ENCODE measurements at regions not wholly inside any gene's neighbourhood (a gene's known extent, or its start where the extent isn't known, plus 50 kb on each side); places are given as distances from the start of the nearest gene placed in this dataset.

GRCh38 chr2:81658227-81658626, 1353.7 kb upstream of the LRRTM1 start:
- Histone ChIP-seq H3K9ac (ENCODE audit: low read depth, low read length) (no peak overlapping the region), H3K36me3 (ENCODE audit: insufficient read depth, low read length) (no peaks in the 10 kb centered on the region)
- 90% methylated on average over 4 of the region's 4 CpGs for WGBS

GRCh38 chr2:81650048-81650971, 1345.8 kb upstream of the LRRTM1 start:
- WGBS: 88% methylated on average over 4 of the region's 6 CpGs
- no peaks in the 10 kb centered on the region for H3K9me3 ChIP-seq (ENCODE audit: insufficient read depth, low read depth, low read length)
- H3K27ac ChIP-seq (ENCODE audit: low read depth, low read length): no peak overlapping the region
- no peak overlapping the region for H3K4me3 ChIP-seq (ENCODE audit: low read length)
- no peaks in the 10 kb centered on the region for H3K27me3 ChIP-seq (ENCODE audit: insufficient read depth, low read length)
- H3K4me1 ChIP-seq (ENCODE audit: insufficient read depth, low read length): peaks cover 35% of the 10 kb centered on the region
- no peak overlapping the region for H3K9ac ChIP-seq (ENCODE audit: low read depth, low read length)
- H3K36me3 ChIP-seq (ENCODE audit: insufficient read depth, low read length): no peaks in the 10 kb centered on the region

More at GRCh38 chr2:81658227-81658626, 1353.7 kb upstream of the LRRTM1 start:
- no peak overlapping the region for H3K27ac ChIP-seq (ENCODE audit: low read depth, low read length)
- H3K4me3 ChIP-seq (ENCODE audit: low read length): no peak overlapping the region
- no peaks in the 10 kb centered on the region for H3K27me3 ChIP-seq (ENCODE audit: insufficient read depth, low read length)
- H3K9me3 ChIP-seq (ENCODE audit: insufficient read depth, low read depth, low read length): peaks cover 27% of the 10 kb centered on the region
- peaks cover 8% of the 10 kb centered on the region for H3K4me1 ChIP-seq (ENCODE audit: insufficient read depth, low read length)

- H3K9ac ChIP-seq (ENCODE audit: low read depth, low read length): 0 out of 2 replicates have a peak overlapping the region, but pooled peaks have one; percentile 1
- H3K36me3 ChIP-seq (ENCODE audit: insufficient read depth, low read length): no peaks in the 10 kb centered on the region
- no peaks in the 10 kb centered on the region for H3K27me3 ChIP-seq (ENCODE audit: insufficient read depth, low read length)
- peak overlapping the region; percentile 67; the same call in 1 of the 2 replicates for H3K27ac ChIP-seq (ENCODE audit: low read depth, low read length)
- H3K9me3 ChIP-seq (ENCODE audit: insufficient read depth, low read depth, low read length): no peaks in the 10 kb centered on the region
- H3K4me3 ChIP-seq (ENCODE audit: low read length): no peak overlapping the region
- peaks cover 35% of the 10 kb centered on the region for H3K4me1 ChIP-seq (ENCODE audit: insufficient read depth, low read length)
These were observed 1344.3 kb upstream of the LRRTM1 start for GRCh38 chr2:81648806-81649205.

- Histone ChIP-seq H3K9ac (ENCODE audit: low read depth, low read length) (peak overlapping the region; percentile 1; the same call in 1 of the 2 replicates), H3K36me3 (ENCODE audit: insufficient read depth, low read length) (no peaks in the 10 kb centered on the region), H3K4me1 (ENCODE audit: insufficient read depth, low read length) (peaks cover 35% of the 10 kb centered on the region), H3K27ac (ENCODE audit: low read depth, low read length) (peak overlapping the region; percentile 80; the same call in 1 of the 2 replicates), H3K27me3 (ENCODE audit: insufficient read depth, low read length) (no peaks in the 10 kb centered on the region), H3K9me3 (ENCODE audit: insufficient read depth, low read depth, low read length) (no peaks in the 10 kb centered on the region), H3K4me3 (ENCODE audit: low read length) (no peak overlapping the region)
- WGBS: 67% methylated on average over 5 of the region's 5 CpGs
These were observed 1343.8 kb upstream of the LRRTM1 start for GRCh38 chr2:81648370-81648769.

GRCh38 chr2:81647715-81648230, 1343.2 kb upstream of the LRRTM1 start:
- H3K9me3 ChIP-seq (ENCODE audit: insufficient read depth, low read depth, low read length): no peaks in the 10 kb centered on the region

GRCh38 chr2:81645745-81646301, 1341.3 kb upstream of the LRRTM1 start:
- H3K4me3 ChIP-seq (ENCODE audit: low read length): no peak overlapping the region
- H3K9me3 ChIP-seq (ENCODE audit: insufficient read depth, low read depth, low read length): no peaks in the 10 kb centered on the region
- H3K4me1 ChIP-seq (ENCODE audit: insufficient read depth, low read length): peaks cover 35% of the 10 kb centered on the region
- no peak overlapping the region for H3K27ac ChIP-seq (ENCODE audit: low read depth, low read length)
- WGBS: 96% methylated on average over 2 of the region's 2 CpGs
- H3K27me3 ChIP-seq (ENCODE audit: insufficient read depth, low read length): no peaks in the 10 kb centered on the region
- no peaks in the 10 kb centered on the region for H3K36me3 ChIP-seq (ENCODE audit: insufficient read depth, low read length)
- H3K9ac ChIP-seq (ENCODE audit: low read depth, low read length): no peak overlapping the region

More at GRCh38 chr2:81647715-81648230, 1343.2 kb upstream of the LRRTM1 start:
- Histone ChIP-seq H3K27ac (ENCODE audit: low read depth, low read length) (peak overlapping the region; percentile 80; the same call in 1 of the 2 replicates), H3K9ac (ENCODE audit: low read depth, low read length) (peak overlapping the region; percentile 26; the same call in 1 of the 2 replicates), H3K4me1 (ENCODE audit: insufficient read depth, low read length) (peaks cover 35% of the 10 kb centered on the region), H3K27me3 (ENCODE audit: insufficient read depth, low read length) (no peaks in the 10 kb centered on the region), H3K36me3 (ENCODE audit: insufficient read depth, low read length) (no peaks in the 10 kb centered on the region), H3K4me3 (ENCODE audit: low read length) (no peak overlapping the region)

GRCh38 chr2:81644189-81644588, 1339.6 kb upstream of the LRRTM1 start:
- Histone ChIP-seq H3K4me1 (ENCODE audit: insufficient read depth, low read length) (peaks cover 32% of the 10 kb centered on the region), H3K27me3 (ENCODE audit: insufficient read depth, low read length) (no peaks in the 10 kb centered on the region), H3K4me3 (ENCODE audit: low read length) (no peak overlapping the region), H3K9me3 (ENCODE audit: insufficient read depth, low read depth, low read length) (no peaks in the 10 kb centered on the region), H3K9ac (ENCODE audit: low read depth, low read length) (no peak overlapping the region), H3K36me3 (ENCODE audit: insufficient read depth, low read length) (no peaks in the 10 kb centered on the region), H3K27ac (ENCODE audit: low read depth, low read length) (no peak overlapping the region)
- WGBS: no CpG with 5 or more reads among the region's 1 CpG

GRCh38 chr2:81624825-81625224, 1320.3 kb upstream of the LRRTM1 start:
- Histone ChIP-seq H3K27me3 (ENCODE audit: insufficient read depth, low read length) (no peaks in the 10 kb centered on the region), H3K9me3 (ENCODE audit: insufficient read depth, low read depth, low read length) (no peaks in the 10 kb centered on the region), H3K4me1 (ENCODE audit: insufficient read depth, low read length) (no peaks in the 10 kb centered on the region), H3K9ac (ENCODE audit: low read depth, low read length) (no peak overlapping the region), H3K36me3 (ENCODE audit: insufficient read depth, low read length) (no peaks in the 10 kb centered on the region), H3K27ac (ENCODE audit: low read depth, low read length) (no peak overlapping the region), H3K4me3 (ENCODE audit: low read length) (no peak overlapping the region)
- 100% methylated on average over 1 of the region's 2 CpGs for WGBS

- Histone ChIP-seq H3K4me3 (ENCODE audit: low read length) (no peak overlapping the region), H3K27ac (ENCODE audit: low read depth, low read length) (no peak overlapping the region), H3K27me3 (ENCODE audit: insufficient read depth, low read length) (no peaks in the 10 kb centered on the region), H3K4me1 (ENCODE audit: insufficient read depth, low read length) (no peaks in the 10 kb centered on the region), H3K9ac (ENCODE audit: low read depth, low read length) (no peak overlapping the region), H3K36me3 (ENCODE audit: insufficient read depth, low read length) (no peaks in the 10 kb centered on the region), H3K9me3 (ENCODE audit: insufficient read depth, low read depth, low read length) (no peaks in the 10 kb centered on the region)
- WGBS: 86% methylated on average over 1 of the region's 1 CpG
These were observed 1295.5 kb upstream of the LRRTM1 start for GRCh38 chr2:81600088-81600487.

- WGBS: 92% methylated on average over 5 of the region's 5 CpGs
- H3K27me3 ChIP-seq (ENCODE audit: insufficient read depth, low read length): no peaks in the 10 kb centered on the region
- no peaks in the 10 kb centered on the region for H3K36me3 ChIP-seq (ENCODE audit: insufficient read depth, low read length)
These were observed 1293.9 kb upstream of the LRRTM1 start for GRCh38 chr2:81598453-81598852.

GRCh38 chr2:81589406-81589805, 1284.9 kb upstream of the LRRTM1 start:
- Histone ChIP-seq H3K4me1 (ENCODE audit: insufficient read depth, low read length) (no peaks in the 10 kb centered on the region), H3K9ac (ENCODE audit: low read depth, low read length) (no peak overlapping the region), H3K4me3 (ENCODE audit: low read length) (no peak overlapping the region), H3K9me3 (ENCODE audit: insufficient read depth, low read depth, low read length) (no peaks in the 10 kb centered on the region), H3K27ac (ENCODE audit: low read depth, low read length) (no peak overlapping the region), H3K36me3 (ENCODE audit: insufficient read depth, low read length) (no peaks in the 10 kb centered on the region), H3K27me3 (ENCODE audit: insufficient read depth, low read length) (no peaks in the 10 kb centered on the region)
- 93% methylated on average over 2 of the region's 2 CpGs for WGBS

More at GRCh38 chr2:81598453-81598852, 1293.9 kb upstream of the LRRTM1 start:
- no peak overlapping the region for H3K27ac ChIP-seq (ENCODE audit: low read depth, low read length)
- H3K4me1 ChIP-seq (ENCODE audit: insufficient read depth, low read length): no peaks in the 10 kb centered on the region
- H3K9ac ChIP-seq (ENCODE audit: low read depth, low read length): no peak overlapping the region
- no peak overlapping the region for H3K4me3 ChIP-seq (ENCODE audit: low read length)
- no peaks in the 10 kb centered on the region for H3K9me3 ChIP-seq (ENCODE audit: insufficient read depth, low read depth, low read length)

Measured in HUES64 (cell line).